ENCODE measurements at regions not wholly inside any gene's neighbourhood (a gene's known extent, or its start where the extent isn't known, plus 50 kb on each side); places are given as distances from the start of the nearest gene placed in this dataset.

DNA sequence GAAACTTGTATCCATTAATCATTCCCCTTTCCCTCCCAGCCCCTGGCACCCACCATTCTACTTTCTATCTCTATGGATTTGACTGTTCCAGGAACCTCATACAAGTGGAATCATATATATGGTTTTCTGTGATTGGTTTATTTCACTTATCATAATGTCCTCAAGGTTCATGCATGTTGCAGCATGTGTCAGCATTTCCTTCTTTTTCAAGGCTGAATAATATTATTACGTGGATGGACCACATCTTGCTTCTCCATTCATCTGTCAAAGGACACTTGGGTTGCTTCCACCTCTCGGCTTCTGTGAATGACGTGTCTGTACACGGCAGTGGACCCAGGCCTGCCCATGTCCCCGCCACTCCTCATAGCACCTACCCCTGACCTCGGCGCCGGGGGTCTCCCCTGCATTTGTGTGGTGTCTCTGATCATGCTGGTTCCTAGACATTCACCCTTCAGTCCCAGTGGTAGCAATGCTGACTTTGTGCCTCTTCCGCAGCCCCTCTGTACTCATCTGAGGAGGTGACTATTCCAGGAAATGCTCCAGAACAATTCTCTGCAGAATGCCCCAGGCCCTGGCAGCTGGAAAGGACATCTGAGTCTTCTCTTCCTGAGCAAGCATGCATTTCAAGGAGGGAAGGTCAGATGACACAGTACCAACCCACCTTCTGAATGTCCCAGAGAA, 136.9 kb downstream of the PSMG1 start:
- no peak for DNase-seq
- no peak for TF ChIP-seq POLR2AphosphoS5 (IDR thresholded peaks at IDR 0.05)
- TF ChIP-seq, protein P1, sequence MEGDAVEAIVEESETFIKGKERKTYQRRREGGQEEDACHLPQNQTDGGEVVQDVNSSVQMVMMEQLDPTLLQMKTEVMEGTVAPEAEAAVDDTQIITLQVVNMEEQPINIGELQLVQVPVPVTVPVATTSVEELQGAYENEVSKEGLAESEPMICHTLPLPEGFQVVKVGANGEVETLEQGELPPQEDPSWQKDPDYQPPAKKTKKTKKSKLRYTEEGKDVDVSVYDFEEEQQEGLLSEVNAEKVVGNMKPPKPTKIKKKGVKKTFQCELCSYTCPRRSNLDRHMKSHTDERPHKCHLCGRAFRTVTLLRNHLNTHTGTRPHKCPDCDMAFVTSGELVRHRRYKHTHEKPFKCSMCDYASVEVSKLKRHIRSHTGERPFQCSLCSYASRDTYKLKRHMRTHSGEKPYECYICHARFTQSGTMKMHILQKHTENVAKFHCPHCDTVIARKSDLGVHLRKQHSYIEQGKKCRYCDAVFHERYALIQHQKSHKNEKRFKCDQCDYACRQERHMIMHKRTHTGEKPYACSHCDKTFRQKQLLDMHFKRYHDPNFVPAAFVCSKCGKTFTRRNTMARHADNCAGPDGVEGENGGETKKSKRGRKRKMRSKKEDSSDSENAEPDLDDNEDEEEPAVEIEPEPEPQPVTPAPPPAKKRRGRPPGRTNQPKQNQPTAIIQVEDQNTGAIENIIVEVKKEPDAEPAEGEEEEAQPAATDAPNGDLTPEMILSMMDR (IDR thresholded peaks at IDR 0.05): no peak
- TF ChIP-seq POLR2A (IDR thresholded peaks at IDR 0.05): no peak
- no peak for TF ChIP-seq EP300 (IDR thresholded peaks at IDR 0.05; ENCODE audit: low read depth)
- WGBS, 2 donors (ENCODE audit: low coverage in 1 of 2): 94 to 95% methylated on average over 6 to 9 of the region's 9 CpGs
- in situ Hi-C loops (cut with MboI; ENCODE audit: low pct_ligation_motif_present in 1 of 4, low pct_unique_long_range_greater_than_20kb in 1 of 4, low sequenced_read_pairs in 3 of 4): no loop called here
- H3K9me3 ChIP-seq: no peaks in the 10 kb centered on the region
- no peak overlapping the region for H3K4me3 ChIP-seq
- H3K4me1 ChIP-seq: no peaks in the 10 kb centered on the region
- H3K27me3 ChIP-seq: no peaks in the 10 kb centered on the region
- H3K36me3 ChIP-seq: no peaks in the 10 kb centered on the region
- intact Hi-C loops (cut with DNase I; ENCODE audit: low total_unique reads): no loop called here
- no peak overlapping the region for H3K27ac ChIP-seq

DNA sequence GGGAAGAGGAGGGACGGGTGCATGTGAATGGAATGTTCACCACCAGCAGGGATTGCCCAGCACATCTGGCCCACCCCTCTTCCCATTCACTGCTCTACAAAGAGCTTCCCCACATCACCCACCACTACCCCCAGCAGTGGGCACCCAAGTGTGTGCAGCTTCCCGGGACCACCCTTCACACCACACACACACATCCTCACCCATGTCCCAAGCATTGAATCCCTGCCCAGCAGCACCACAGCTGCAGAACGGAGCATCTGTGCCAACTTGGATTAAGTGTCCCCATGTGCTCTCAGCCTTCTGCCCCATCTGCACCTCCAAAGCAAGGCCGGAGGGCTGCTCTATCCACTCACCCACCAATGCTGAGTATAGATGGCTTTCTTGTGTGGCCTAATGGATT, 141.4 kb downstream of the PSMG1 start:
- in situ Hi-C loops (cut with MboI; ENCODE audit: low pct_ligation_motif_present in 1 of 4, low pct_unique_long_range_greater_than_20kb in 1 of 4, low sequenced_read_pairs in 3 of 4) (no loop called here), intact Hi-C loops (cut with DNase I; ENCODE audit: low total_unique reads) (no loop called here)
- Histone ChIP-seq H3K36me3 (no peaks in the 10 kb centered on the region), H3K27ac (no peak overlapping the region), H3K9me3 (no peaks in the 10 kb centered on the region), H3K27me3 (no peaks in the 10 kb centered on the region), H3K4me1 (no peaks in the 10 kb centered on the region), H3K4me3 (no peak overlapping the region)
- no peak for TF ChIP-seq POLR2AphosphoS5 (IDR thresholded peaks at IDR 0.05)
- no peak for TF ChIP-seq EP300 (IDR thresholded peaks at IDR 0.05; ENCODE audit: low read depth)
- no peak for TF ChIP-seq POLR2A (IDR thresholded peaks at IDR 0.05)
- TF ChIP-seq, protein P1 (IDR thresholded peaks at IDR 0.05): no peak
- no peak for DNase-seq
- WGBS, 2 donors (ENCODE audit: low coverage in 1 of 2): 80 to 87% methylated on average over 1 to 4 of the region's 4 CpGs

DNA sequence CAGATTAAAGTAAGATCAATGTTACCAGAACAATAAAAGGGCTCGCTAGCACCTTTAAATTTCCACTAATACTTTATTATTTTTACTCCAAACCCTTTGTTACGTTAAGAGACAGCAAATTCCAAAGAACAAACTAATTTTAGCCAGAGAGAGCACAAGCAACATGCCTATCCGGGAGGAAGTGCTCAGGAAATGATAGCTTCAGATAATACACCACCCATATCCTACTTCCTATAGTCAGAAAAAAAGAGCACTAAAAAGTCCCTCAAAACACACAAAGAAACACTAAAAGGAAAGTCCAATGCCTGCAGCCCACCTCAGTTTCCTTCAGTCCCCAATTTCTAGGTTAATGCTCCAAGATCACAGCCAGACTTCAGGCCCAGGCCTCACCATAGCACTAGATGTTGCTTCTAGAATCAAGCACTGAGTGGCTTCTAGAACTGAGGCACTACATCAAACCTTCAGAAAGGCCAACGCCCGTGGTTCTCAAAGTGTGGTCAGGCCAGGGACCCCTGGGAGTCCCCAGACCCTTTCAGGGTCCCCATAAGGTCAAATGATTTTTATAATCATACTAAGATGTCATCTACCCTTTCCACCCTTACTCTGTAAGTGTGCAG, 142.6 kb downstream of the PSMG1 start:
- Histone ChIP-seq H3K4me1 (no peaks in the 10 kb centered on the region), H3K4me3 (no peak overlapping the region), H3K9me3 (no peaks in the 10 kb centered on the region), H3K27ac (peak overlapping the region in 2 of 4 donors; percentile 15 to 19), H3K27me3 (no peaks in the 10 kb centered on the region), H3K36me3 (no peaks in the 10 kb centered on the region)
- 47 to 69% methylated on average over 3 to 5 of the region's 5 CpGs for WGBS, 2 donors (ENCODE audit: low coverage in 1 of 2)
- intact Hi-C loops (cut with DNase I; ENCODE audit: low total_unique reads): no loop called here
- in situ Hi-C loops (cut with MboI; ENCODE audit: low pct_ligation_motif_present in 1 of 4, low pct_unique_long_range_greater_than_20kb in 1 of 4, low sequenced_read_pairs in 3 of 4): no loop called here
- TF ChIP-seq POLR2AphosphoS5 (IDR thresholded peaks at IDR 0.05): no peak
- no peak for TF ChIP-seq POLR2A (IDR thresholded peaks at IDR 0.05)
- TF ChIP-seq, protein P1 (IDR thresholded peaks at IDR 0.05): no peak
- no peak for TF ChIP-seq EP300 (IDR thresholded peaks at IDR 0.05; ENCODE audit: low read depth)
- DNase-seq: no peak

DNA sequence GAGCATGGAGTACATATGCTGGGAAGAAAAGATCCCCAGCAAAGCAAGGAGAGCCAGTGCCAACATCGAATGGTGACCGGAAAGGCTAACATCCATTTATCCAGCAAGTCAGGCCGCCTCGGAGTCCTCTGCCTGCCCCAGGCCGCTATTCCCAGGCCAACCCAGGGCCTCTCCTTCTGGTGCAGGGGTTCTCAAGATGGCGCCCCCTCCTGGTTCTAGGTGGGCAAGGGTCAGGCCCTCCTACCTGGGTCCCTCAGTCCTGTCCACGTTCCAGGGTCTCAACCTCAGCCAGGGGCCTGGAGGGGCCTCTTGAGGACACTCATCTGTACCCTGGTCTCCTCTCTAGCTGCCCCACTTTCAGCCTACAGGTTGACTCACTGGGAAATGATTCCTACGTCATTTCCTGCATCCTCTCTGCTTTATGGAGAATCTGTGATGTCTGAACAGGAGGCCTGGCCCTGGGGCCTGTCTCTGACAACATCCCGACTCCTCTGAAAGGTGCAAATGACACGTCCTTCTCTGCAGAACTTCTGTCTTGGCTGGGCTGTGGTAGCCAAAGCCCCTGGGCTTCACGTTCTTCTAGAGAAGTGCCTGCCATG, 145.3 kb downstream of the PSMG1 start:
- H3K27me3 ChIP-seq: no peaks in the 10 kb centered on the region
- intact Hi-C loops (cut with DNase I; ENCODE audit: low total_unique reads): no loop called here
- no peak overlapping the region for H3K4me3 ChIP-seq
- H3K9me3 ChIP-seq: no peaks in the 10 kb centered on the region
- peaks cover 0 to 6% (median 0%) of the 10 kb centered on the region in 4 donors for H3K4me1 ChIP-seq
- H3K27ac ChIP-seq: no peak overlapping the region
- no peaks in the 10 kb centered on the region for H3K36me3 ChIP-seq
- in situ Hi-C loops (cut with MboI; ENCODE audit: low pct_ligation_motif_present in 1 of 4, low pct_unique_long_range_greater_than_20kb in 1 of 4, low sequenced_read_pairs in 3 of 4): no loop called here
- WGBS, 2 donors (ENCODE audit: low coverage in 1 of 2): 90% methylated on average over 11 of the region's 11 CpGs; no CpG with 5 or more reads in 1 of the 2 donors
- DNase-seq: no peak
- TF ChIP-seq POLR2A (IDR thresholded peaks at IDR 0.05) (no peak), POLR2AphosphoS5 (IDR thresholded peaks at IDR 0.05) (no peak)
- TF ChIP-seq, protein P1 (IDR thresholded peaks at IDR 0.05): no peak
